ENCODE measurements at regions not wholly inside any gene's neighbourhood (a gene's known extent, or its start where the extent isn't known, plus 50 kb on each side); places are given as distances from the start of the nearest gene placed in this dataset.
"Not testable (repeated sequence)": the region's sequence is repeated elsewhere in the genome, so short reads cannot be mapped to it uniquely, and the experiment has no call there.

DNA sequence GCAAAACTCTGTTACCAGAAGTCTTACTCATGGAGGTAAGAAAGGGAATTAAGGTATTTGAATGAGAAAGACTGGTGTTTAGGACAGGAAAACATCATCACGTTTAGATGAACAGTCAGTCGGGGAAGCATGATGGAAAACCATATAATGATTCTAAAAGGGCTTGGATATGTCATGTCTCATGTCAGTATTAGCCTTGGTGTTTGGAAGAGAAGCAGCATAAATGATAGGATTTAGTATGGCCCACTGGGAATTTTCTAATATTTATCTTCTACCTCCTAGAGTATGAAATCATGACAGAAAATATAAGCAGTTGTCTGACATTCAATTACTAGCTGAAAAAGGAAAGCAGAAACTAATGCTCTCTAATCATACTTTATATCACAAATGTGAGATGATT lies 1643.6 kb upstream of the CELF4 start:
- no peak for DNase-seq

DNA sequence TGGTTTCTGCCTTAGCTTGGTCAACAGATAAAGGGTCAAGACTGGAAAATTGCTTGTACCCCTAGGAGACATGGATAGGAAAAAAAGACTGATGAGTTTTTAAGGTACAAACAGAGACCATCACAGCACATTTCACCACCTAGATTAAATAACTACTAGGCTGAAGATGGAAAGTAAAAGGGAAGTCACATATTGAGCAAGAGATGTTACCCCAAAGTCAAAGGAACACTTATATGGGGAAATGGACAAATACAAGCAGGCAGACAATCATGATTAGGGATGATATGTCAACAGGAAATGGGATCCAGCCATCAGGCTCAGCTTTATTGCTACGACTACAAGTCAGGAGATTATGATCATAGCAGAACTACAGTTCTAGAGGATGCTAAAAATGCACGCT lies 1643.1 kb upstream of the CELF4 start:
- DNase-seq: no peak

DNA sequence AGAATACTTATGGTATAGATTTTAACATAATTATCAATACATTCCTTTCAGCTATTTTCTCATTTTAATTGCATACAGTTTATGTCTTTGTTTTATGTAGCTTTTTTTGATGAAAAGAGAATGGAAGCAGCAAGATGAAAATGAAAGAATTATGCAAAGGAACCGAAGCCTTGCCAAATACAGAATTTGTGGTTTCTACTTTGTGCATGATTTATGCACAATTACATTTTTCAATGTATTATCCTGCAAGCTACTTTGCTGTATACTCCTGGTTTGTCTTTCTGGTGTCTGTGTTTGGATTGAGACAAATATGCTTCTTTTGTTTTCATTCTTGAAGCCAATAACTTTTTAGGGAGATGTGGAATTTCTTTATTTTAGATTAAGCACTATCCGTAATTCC lies 1642.6 kb upstream of the CELF4 start:
- no peak for DNase-seq

DNA sequence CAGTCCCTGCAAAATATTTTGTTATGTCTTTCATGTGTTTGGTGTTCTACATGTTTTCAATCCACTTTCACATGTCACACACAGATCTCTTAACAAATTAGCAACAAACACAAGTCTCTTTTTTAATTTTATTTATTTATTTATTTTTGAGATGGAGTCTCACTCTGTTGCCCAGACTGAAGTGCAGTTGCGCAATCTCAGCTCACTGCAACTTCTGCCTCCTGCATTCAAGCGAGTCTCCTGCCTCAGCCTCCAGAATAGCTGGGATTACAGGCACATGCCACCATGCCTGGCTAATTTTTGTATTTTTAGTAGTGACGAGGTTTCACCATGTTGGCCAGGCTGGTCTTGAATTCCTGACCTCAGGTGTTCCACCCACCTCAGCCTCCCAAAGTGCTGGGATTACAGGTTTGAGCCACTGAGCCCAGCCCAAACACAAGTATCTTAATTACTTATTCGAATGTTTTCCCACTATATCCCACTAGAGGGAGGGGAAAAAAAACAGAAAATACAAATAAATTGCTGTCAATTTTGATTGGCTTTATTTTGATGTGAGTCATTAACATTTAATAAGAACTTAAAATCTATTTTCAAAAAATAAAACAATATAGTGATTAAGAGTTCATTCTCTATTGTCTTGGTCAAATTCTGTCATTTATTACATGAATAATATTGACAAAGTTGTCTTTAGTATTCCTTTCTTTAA lies 1641.0 kb upstream of the CELF4 start:
- DNase-seq: not testable (repeated sequence)

DNA sequence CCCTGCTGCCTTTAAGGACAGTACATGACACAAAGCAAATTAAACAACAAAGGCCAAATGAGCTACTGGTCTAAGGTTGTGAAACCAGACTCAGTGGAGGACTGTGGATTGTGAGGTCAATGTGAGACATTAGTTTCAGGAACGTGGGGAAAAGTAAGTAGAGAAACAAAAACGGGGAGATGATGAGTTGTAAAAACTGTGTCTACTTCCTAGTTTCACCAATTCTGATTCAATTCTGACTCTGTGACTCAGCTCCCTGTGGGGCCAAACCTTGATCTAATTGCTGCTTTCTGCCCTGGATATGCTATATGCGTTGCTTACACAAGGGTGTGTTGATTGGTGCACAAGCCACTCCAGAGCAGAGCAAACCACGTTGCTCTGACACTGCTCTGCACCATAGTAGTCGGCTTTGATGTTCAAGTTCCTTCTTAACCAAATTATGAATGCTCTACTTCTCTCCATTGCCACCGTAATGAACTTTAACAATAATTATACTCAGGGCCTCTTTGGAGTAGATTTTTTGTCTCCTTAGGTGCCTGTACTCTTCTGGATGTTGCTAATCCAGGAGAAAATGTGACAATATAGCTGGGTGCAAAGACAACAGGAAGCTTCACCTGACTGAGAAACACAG lies 1640.1 kb upstream of the CELF4 start:
- no peak for DNase-seq

GRCh38 chr18:39200153-39200552 lies 1634.6 kb upstream of the CELF4 start:
- no peak for DNase-seq

DNA sequence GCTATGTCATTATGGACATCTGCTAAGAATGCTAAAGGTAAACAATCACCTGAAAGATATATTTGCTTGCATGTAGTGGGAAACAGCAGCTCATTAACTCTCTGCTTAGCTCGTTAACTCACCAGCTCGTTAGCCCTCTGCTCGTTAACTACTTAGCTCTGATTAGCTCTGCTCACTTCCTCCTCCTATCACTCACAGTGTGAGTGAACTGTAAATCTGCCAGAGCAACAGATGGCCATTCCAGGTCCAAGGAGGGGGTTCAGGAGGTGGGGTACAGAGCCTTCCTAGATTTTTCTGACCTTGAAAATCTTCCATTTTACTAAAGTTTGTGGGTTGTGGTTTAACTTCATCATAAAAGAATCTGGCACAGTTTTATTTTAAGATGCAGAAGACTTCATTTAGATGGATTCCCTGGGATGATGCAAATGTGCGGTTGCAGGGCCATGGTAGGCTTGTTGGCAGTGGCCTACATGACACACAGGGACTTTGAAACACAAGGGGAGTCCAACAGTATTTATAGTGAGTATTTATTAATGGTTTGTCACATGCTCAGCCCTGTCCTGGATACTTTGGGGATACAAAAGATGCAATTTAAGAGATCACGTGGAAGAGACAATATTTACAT lies 1633.7 kb upstream of the CELF4 start:
- DNase-seq: no peak

DNA sequence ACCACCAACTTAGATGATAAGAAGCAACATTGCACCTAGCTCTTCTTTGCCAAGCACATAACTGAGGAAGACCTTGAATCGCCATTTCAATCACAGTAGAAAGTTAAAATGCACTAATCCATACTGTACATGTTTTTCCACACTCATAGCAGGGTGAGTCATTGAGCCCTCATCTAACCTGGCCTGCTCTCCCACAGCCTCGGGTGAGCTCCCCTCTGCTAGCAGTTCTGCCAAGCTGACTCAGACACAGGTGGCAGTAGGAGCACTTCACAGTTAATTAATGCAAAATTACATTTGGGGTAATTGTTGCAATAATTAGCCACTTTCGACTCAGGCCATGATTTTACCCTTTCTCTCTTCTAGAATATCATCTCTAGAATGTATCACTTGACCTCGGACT lies 1632.8 kb upstream of the CELF4 start:
- DNase-seq: peak; percentile 24

DNA sequence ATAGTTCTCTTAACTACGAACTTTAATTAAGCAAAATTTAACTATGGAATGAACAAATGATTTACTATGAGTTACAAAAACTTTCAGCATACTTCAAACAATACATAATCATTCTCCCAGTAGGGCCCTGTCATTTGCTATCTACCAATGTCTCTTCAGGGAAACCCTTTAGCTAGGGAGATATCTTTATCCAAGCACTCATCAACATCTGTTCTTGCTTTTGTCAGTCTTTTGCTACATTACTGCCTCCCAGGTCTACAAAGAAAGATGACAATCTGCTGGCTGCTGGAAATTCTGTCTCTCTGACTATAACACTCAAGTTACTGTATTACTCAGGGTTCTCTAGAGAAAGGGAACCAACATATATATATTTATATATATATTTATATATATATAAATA lies 1626.3 kb upstream of the CELF4 start:
- DNase-seq: no peak

DNA sequence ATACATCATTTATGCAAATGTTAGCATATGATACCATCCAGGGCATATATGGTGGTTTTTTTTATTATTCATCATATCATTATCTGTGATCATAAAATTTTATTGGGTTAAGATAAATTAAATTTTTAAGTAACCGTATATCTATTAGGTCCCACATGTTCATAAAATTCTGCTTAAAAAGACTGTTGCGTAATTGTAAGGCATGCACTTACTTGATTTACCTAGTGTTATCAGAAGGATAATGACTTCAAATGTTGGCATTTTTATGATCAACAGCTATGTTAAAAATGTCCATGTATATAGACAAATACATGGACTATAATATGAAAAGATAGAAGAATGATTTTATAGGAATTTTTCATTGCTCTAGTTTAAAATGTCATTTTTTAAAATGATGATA lies 1625.5 kb upstream of the CELF4 start:
- no peak for DNase-seq

- no peak for DNase-seq
Observed at GRCh38 chr18:39190508-39190907, 1624.9 kb upstream of the CELF4 start.

DNA sequence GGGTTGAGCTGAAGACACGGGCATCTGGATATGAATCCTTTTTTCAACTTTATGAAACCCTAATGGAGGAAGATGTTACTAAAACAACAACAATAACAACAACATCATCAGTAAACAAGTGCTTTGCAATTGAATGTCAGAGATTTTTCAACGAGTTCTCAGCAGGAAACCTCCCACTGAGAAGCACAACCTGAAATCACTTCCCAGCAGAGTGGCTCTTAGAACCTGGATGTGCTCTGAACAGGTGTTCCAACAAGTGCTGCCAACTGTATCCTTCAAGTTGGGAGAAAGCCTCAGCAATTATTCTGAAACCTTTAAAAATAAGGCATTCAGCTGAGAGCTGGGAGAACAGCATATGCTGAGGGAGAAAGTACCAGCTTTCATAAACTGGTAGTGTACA lies 1622.7 kb upstream of the CELF4 start:
- DNase-seq: no peak

GRCh38 chr18:39186008-39186407 lies 1620.4 kb upstream of the CELF4 start:
- DNase-seq: no peak

GRCh38 chr18:39184176-39184575 lies 1618.6 kb upstream of the CELF4 start:
- DNase-seq: no peak

GRCh38 chr18:39178166-39178565 lies 1612.6 kb upstream of the CELF4 start:
- no peak for DNase-seq

- peak; percentile 56 for DNase-seq
Observed at GRCh38 chr18:39172695-39173421, 1607.3 kb upstream of the CELF4 start.

DNA sequence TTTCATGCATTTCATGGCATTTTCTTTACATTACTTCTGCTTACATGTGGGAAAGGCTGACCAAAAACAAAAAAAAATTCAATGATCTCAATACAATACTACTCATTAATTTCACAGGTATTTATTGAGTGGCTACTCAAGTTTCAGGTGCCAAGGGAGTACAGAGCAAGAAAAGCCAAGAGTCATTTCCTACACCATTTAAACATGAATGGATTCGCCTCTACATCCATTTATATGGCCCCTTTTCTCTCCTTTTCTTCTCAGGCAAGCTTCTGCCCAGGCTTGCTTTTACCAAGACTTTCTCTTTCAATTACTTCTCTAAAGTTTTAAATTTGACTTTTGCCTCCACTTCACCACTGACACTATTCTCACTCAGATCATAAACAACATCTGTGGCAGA lies 1603.1 kb upstream of the CELF4 start:
- no peak for DNase-seq

DNA sequence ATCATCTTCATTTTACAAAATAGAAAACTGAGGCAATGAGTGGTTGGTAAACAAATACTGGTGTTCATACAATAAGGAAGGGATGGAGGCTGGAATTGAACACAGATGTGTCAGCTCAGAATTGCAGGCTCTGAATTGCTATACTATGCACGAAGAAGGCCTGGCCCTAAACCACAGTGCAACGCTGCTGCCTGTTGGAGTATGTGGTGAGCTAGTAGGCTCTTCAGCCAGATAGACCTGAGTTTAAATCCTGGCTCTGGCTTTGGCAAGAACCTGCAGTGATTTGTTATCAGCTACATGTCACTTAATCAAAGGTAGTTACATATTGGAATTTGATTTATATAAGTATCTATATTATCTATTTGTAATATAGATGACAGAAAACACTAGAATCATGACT lies 1602.4 kb upstream of the CELF4 start:
- DNase-seq: no peak

- DNase-seq: no peak
Observed at GRCh38 chr18:39166776-39167175, 1601.2 kb upstream of the CELF4 start.

- DNase-seq: no peak
Observed at GRCh38 chr18:39162013-39162827, 1596.6 kb upstream of the CELF4 start.

- no peak for DNase-seq
Observed at GRCh38 chr18:39149211-39149806, 1583.7 kb upstream of the CELF4 start.

DNA sequence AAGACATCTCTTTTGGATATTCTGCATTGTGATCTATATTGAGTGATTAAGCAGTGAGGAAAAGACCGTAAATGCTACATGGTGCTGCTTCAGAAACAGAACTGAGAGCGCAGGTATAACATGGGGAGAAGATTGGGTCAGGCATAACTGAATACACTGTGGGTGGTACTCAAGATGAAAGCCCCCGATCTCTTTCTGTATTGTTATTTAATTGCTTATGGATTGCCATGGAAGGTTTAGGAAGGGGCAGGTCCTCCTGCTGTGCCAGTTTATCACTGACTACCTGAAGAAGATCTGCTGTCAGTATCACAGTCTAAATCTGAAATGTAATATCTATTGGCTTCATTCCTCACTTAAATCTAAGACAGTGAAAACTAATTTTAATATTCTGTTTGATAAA lies 1568.7 kb upstream of the CELF4 start:
- DNase-seq: no peak

- not testable (repeated sequence) for DNase-seq
Observed at GRCh38 chr18:39127538-39127937, 1561.9 kb upstream of the CELF4 start.
